ENCODE measurements at regions not wholly inside any gene's neighbourhood (a gene's known extent, or its start where the extent isn't known, plus 50 kb on each side); places are given as distances from the start of the nearest gene placed in this dataset.

- TF ChIP-seq, protein P1, sequence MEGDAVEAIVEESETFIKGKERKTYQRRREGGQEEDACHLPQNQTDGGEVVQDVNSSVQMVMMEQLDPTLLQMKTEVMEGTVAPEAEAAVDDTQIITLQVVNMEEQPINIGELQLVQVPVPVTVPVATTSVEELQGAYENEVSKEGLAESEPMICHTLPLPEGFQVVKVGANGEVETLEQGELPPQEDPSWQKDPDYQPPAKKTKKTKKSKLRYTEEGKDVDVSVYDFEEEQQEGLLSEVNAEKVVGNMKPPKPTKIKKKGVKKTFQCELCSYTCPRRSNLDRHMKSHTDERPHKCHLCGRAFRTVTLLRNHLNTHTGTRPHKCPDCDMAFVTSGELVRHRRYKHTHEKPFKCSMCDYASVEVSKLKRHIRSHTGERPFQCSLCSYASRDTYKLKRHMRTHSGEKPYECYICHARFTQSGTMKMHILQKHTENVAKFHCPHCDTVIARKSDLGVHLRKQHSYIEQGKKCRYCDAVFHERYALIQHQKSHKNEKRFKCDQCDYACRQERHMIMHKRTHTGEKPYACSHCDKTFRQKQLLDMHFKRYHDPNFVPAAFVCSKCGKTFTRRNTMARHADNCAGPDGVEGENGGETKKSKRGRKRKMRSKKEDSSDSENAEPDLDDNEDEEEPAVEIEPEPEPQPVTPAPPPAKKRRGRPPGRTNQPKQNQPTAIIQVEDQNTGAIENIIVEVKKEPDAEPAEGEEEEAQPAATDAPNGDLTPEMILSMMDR (conservative IDR thresholded peaks at IDR 0.05; ENCODE audit: low read depth, low read length) = no peak
- no peak for TF ChIP-seq EZH2phosphoT487 (IDR thresholded peaks at IDR 0.05; ENCODE audit: borderline replicate concordance, low read length)
These were observed 124.3 kb upstream of the GATB start for GRCh38 chr4:151885123-151885522.

Data from PC-3 (cell line).